GM21576 (cell line): ENCODE measurements at regions not wholly inside any gene's neighbourhood (a gene's known extent, or its start where the extent isn't known, plus 50 kb on each side); places are given as distances from the start of the nearest gene placed in this dataset.
"Not testable (repeated sequence)": the region's sequence is repeated elsewhere in the genome, so short reads cannot be mapped to it uniquely, and the experiment has no call there.

ENCODE experiments used
- ATAC-seq: cut with Tn5 transposase; IDR thresholded peaks from one replicate; pipeline ENCODE4 v1.9.1; 2021; ENCODE audit warnings: mild to moderate bottlenecking, moderate library complexity; ENCODE audit not compliant: unreplicated experiment

DNA sequence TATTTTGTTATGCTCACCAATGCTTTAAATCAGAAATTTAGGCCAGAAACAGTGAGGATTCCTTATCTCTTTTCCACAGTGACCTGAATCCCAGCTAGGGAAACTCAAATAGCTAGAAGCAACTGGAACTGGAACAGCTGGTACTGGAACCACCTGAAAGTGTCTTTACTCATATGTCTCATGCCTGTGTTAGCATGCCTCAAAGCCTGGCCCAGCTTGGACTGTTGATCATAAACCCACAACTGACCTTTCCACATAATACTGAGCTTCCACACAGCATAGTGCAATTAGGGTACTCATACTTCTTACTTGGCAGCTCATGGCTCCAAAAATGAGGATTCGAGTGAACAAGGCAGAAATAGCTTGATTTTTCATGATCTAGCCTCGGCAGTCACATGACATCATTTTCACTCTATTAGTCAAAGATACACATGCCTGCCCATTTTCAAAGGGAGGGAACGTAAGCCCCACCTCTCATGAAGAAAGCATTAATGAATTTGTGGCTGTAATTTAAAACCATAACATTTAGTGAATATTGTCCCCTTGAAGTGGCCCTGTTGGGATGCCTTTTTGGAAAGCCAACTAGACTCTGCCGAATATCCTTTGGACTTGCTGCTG lies 80.8 kb upstream of the ACSL1 start:
- ATAC-seq = no peak

DNA sequence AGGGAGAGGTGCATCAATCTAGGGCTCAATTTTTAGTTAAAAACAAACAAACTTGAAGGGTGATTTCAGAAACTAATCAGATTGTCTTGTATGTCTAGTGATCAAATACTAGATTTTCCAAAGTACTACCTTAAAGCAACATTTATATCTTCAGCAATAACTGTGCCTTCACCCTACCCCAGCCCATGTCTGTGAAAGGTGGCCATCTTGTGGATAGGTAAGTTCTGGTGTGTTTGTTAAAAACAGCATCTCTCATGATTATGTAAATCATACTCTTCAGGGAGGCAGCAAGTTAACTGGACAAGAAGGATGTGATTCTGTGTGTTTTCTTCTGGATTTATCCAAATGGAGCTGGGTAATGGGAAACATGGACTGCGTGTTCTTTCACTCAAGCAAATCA lies 81.4 kb upstream of the ACSL1 start:
- no peak for ATAC-seq

GRCh38 chr4:184907810-184908209 lies 82.0 kb upstream of the ACSL1 start:
- ATAC-seq = no peak

DNA sequence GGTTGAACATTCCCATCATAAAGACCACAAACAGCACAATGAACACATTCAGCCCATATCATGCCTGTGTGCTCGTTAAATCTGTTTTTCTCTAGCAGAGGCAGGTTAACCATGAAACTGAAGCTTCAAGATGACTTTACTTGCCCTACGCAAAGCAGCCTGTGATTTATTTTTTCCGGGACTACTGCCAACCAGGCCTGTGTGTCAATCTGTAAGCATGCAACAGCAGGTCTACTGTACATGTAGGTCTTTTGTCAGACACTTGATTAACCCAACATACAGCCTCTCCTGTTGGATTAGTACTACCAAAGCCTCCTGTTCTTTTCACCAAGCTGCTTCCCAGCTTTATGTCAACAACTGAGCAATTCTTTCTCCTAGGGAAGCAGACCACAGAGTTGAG lies 85.5 kb upstream of the ACSL1 start:
- ATAC-seq = no peak

DNA sequence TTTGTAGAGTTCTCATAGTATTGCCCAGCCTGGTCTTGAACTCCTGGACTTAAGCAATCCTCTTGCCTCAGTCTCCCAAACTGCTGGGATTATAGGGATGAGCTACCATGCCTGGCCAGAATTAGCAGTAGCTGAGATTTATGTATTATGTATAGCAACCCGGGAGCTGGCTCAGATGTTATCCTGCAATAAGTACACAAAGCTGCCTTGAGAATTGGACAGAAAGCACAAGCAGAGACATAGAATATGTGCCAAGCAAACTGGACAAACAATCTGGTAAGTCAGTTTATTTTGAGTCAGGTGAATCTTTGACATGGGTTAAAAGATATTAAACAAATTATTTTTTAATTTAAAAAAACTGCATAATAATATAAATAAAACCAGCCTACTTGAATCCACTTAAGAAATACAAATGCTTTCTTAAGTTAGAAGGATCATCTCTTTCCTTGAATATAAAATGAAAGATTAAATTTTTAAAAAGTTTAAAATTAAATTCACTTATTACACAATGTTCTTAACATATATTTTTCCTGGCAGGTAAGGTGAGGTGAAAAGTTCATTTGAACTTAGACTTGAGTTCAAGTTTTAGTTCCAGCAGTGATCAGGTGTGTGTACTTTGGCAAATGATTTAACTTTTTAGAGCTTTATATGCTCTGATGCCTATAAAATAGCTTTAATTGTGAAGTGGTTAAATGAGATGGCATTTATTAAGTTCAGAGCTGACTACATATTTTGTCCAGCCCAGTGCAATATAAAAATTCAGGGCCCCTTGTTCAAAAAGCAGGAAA lies 87.8 kb upstream of the ACSL1 start:
- ATAC-seq = no peak

- ATAC-seq = not testable (repeated sequence)
Observed at GRCh38 chr4:184918799-184919198, 93.0 kb upstream of the ACSL1 start.

- ATAC-seq = no peak
Observed at GRCh38 chr4:184921456-184921855, 95.7 kb upstream of the ACSL1 start.

DNA sequence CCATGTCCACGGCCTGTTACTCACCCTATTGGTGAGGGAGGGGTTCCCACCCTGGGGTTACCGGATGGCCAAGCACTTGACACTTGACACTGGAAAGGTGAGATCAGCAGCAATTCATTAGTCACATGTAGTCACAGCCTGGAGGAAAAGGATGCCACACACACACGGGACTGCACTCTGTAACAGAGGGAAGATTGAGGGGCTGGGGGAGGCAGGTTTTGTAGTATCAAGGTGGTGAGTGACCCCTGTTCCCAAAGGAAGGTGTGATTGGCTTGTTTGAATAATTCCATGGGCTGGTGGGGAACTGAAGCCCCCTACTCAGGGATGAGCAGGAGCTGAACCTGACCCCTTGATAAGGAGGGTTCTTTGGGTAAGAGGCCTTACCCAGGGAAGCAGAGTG lies 96.0 kb upstream of the HELT start:
- no peak for ATAC-seq

DNA sequence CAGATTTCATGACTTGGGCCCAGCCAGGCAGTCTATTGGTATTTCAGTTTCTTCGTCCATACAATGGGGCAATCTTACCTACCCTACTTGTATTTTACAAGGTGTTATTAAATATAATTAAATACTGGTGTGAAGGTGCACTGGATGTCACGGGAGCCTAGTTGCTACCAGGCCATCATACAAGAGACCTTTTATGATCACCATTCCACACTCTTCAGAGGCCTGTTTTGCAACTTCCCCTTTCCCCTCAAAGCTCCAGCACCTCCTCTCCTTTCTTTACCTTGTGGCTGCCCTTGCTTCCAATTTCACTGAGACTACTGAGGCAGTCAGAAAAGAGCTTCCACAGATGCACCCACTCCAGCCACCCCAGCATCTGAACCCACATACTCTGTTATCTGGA lies 93.8 kb upstream of the HELT start:
- ATAC-seq = no peak

- ATAC-seq = no peak
Observed at GRCh38 chr4:184929476-184929875, 88.8 kb upstream of the HELT start.

DNA sequence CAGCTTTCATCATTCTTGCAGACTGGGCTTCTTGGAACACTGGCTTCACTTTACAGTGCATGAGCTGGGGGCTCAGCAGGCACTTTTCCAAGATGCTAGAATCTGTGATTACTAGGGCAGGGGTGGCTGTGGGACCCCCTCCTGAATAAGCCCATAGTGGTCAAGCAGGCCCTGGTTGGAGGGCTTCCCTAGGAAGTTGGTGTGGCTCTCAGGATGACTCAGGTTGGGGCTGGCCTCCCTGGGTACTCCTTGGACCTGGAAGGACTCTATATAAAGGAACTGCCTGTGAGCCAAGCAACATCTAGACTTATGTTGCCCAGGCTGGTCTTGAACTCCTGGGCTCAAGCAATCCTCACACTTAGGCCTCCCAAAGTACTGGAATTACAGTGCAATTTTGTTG lies 88.3 kb upstream of the HELT start:
- ATAC-seq = no peak

DNA sequence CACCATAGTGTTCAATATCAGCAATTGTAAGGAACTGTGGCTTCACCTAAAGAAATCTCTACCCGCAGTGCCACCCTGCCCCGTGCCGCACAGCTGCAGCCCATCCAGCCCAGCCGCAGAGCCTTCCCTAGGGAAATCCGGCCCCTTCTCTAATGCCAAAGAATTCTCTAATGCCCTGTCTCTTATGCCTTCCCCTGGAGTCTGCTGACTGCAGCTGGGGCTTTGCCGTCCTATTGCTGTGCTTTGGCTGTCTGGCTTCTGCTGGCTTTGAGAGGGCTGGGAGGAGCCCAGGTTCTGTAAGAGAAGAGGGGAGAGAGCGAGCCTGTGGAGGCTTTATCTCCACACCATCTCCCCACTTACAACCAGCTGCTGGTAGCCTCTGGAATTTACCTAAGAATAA lies 85.9 kb upstream of the HELT start:
- no peak for ATAC-seq

DNA sequence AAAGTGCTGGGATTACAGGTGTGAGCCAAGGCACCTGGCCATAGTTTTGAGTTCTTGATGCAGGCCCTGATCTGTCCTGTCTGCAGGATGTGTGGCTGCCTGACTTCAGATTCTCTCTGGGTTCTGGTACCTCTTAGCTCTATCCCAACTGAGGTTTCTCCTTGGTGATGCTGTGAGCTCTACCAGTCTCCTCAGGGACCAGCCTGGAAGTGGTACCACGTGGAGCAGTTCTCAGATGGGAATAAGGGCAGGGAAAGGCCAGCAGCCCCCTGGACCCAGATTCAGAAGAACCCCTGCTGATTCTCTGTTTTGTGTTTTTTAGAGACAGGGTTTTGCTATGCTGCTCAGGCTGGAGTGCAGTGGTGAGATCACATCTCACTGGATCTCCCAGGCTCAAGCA lies 85.0 kb upstream of the HELT start:
- no peak for ATAC-seq

DNA sequence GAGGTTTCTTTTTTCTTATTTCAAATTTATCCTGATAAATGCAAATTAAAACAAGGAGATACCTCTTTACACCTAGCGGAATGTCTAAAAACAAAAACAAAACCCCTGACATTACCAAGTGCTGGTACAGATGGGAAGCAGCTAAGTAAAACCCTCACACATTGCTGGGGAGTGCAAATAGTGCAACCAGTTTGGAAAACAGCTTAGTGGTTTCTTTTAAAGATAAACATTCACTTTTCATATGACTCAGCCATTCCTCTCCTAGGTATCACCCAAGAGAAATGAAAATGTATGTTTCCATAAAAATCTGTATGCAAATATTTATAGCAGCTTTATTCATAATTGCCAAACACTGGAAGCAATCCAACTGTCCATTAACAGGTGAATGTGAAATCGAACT lies 84.1 kb upstream of the HELT start:
- ATAC-seq = no peak

GRCh38 chr4:184934961-184935360 lies 83.3 kb upstream of the HELT start:
- no peak for ATAC-seq

DNA sequence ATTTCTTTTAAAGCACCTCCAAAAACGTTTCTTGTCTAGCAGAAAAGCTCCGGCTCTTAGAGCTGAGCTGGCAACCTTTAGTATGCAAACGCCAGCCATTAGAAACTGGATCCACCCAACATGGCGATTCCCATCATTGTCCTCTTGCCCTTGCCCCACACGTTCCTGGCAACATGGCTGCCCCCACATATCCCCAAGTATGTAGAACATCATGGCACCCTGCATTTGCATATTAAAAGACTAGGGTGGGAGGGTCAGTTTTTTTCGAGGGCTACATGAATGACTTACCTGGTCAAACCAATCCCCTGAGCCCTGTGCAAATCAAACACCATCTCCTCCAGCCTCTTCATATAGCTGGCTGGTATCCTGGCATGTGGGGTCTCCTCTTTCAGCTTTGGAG lies 82.2 kb upstream of the HELT start:
- ATAC-seq = no peak

DNA sequence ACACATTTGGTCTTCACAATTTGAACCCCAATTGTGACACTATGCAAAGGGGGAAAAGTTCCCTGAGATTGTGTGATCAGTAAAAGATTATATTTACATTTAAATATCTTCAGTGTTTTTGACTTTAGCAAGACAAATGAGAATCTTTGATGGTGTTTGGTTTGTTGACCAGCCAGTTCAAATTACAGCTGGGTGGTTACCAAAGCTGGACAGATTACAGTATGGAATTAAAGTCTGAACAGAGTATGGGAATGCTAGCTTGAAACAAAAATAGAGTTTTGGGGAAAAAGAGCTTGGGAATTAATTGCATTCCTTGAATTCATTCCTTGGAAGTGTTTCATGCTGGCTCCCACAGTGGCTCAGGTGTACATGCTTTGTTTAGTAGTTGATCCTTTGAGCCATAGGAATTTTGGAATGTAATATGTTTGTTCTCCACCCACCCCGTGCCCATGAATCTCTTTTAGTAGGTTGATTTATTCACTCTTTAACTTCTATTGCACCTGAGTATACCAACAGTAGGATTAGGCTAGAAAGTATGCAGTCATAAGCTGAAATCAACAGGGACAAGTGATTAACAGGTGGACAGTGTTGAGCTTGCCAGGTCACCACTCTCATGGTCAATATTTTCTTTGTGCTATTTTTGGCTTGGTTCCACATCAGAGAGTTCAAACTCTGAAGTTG lies 81.1 kb upstream of the HELT start:
- no peak for ATAC-seq

- ATAC-seq = no peak
Observed at GRCh38 chr4:184937745-184938144, 80.5 kb upstream of the HELT start.

DNA sequence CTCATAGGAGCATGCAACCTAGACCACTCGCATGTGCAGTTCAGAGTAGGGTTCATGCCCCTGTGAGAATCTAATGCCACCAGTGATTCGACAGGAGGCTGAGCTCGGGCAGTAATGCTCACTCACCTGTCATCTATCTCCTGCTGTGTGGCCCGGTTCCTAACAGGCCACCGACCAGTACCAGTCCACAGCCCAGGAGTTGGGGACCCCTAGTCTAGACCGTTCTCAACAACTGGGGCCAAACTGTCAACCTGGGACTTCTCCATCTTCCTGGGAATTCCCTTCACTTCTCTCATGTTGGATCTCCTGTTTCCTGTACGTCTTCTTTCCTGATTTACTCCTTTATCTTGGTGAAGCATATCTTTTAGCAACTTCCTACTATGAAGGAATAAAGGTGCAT lies 79.4 kb upstream of the HELT start:
- ATAC-seq = no peak

GRCh38 chr4:184939978-184940377 lies 78.3 kb upstream of the HELT start:
- no peak for ATAC-seq

GRCh38 chr4:184940500-184940899 lies 77.8 kb upstream of the HELT start:
- ATAC-seq = no peak
